ENCODE measurements at regions not wholly inside any gene's neighbourhood (a gene's known extent, or its start where the extent isn't known, plus 50 kb on each side); places are given as distances from the start of the nearest gene placed in this dataset.

DNA sequence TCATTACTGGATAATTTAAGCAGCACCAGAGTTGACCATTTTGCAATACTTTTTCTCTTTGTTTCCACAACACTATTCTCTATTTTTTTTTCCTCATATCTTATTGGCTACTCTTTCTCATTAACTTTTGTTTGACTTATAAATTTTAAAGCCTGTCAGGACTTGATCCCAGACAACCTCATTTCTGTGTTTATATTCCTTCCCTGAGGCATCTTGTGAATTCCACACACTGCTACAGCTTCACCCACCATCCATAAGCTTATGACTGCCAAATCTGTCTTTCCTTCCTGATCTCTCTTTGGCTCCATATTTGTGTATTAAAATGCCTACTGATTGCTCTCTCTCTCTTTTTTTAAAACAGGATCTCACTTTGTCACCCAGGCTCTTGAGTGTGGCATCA, 124.6 kb upstream of the MBL2 start:
- no peak overlapping the region for H3K4me3 Mint-ChIP-seq (ENCODE audit: unreplicated experiment)
- TF ChIP-seq, protein P1, sequence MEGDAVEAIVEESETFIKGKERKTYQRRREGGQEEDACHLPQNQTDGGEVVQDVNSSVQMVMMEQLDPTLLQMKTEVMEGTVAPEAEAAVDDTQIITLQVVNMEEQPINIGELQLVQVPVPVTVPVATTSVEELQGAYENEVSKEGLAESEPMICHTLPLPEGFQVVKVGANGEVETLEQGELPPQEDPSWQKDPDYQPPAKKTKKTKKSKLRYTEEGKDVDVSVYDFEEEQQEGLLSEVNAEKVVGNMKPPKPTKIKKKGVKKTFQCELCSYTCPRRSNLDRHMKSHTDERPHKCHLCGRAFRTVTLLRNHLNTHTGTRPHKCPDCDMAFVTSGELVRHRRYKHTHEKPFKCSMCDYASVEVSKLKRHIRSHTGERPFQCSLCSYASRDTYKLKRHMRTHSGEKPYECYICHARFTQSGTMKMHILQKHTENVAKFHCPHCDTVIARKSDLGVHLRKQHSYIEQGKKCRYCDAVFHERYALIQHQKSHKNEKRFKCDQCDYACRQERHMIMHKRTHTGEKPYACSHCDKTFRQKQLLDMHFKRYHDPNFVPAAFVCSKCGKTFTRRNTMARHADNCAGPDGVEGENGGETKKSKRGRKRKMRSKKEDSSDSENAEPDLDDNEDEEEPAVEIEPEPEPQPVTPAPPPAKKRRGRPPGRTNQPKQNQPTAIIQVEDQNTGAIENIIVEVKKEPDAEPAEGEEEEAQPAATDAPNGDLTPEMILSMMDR (IDR thresholded peaks at IDR 0.05) = no peak
- no peak overlapping the region for H3K27ac Mint-ChIP-seq (ENCODE audit: unreplicated experiment)
- H3K36me3 Mint-ChIP-seq (ENCODE audit: unreplicated experiment) = peaks cover 3% of the 10 kb centered on the region
- H3K4me1 Mint-ChIP-seq (ENCODE audit: unreplicated experiment) = peaks cover 27% of the 10 kb centered on the region
- DNase-seq (ENCODE audit: extremely low spot score, unreplicated experiment) = no peak
- H3K9me3 Mint-ChIP-seq (ENCODE audit: unreplicated experiment) = no peaks in the 10 kb centered on the region
- H3K27me3 Mint-ChIP-seq (ENCODE audit: unreplicated experiment) = peaks cover 34% of the 10 kb centered on the region

DNA sequence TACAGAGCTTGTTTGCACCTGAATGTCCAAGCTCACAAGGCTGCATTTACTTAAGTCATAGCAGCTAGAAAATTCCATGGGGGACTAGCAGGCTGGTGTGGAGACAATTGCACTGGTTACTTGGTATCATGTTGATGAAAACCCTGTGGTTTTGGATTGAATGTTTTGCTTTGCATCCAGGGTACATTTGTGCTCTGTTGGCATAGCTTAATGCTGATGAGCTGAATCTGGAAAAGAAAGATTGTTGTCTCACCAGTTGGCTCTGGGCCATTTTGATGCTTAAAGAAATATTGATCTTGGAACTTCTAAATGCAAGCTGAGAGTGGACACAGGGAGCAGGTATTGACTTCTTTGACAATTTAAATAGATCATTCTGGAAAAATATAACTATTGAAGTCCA, 122.5 kb upstream of the MBL2 start:
- Mint-ChIP-seq H3K4me3 (ENCODE audit: unreplicated experiment) (no peak overlapping the region), H3K27ac (ENCODE audit: unreplicated experiment) (no peak overlapping the region), H3K27me3 (ENCODE audit: unreplicated experiment) (peaks cover 35% of the 10 kb centered on the region), H3K9me3 (ENCODE audit: unreplicated experiment) (no peaks in the 10 kb centered on the region), H3K4me1 (ENCODE audit: unreplicated experiment) (peaks cover 34% of the 10 kb centered on the region), H3K36me3 (ENCODE audit: unreplicated experiment) (peaks cover 3% of the 10 kb centered on the region)
- TF ChIP-seq, protein P1 (IDR thresholded peaks at IDR 0.05) = no peak
- no peak for DNase-seq (ENCODE audit: extremely low spot score, unreplicated experiment)

DNA sequence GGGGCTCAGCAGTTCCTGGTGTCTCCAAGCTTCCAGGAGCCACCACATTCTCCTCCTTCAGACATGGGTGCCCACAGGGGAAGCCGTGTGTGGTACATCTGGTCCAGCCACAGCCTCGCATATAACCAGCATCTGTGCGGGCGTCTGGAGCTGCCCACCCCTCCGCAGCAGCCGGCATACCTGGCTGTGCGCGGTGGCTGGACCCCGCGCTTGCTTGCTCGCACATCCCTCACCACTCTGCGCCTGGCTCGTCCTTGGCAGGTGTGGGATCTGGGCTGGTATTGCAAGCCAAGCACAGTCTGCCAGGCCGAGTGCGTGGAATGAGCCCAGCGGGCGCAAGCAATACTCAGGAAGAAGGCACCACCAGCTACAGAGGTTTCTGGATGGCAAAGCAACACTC, 117.7 kb upstream of the MBL2 start:
- Mint-ChIP-seq H3K4me3 (ENCODE audit: unreplicated experiment) (no peak overlapping the region), H3K36me3 (ENCODE audit: unreplicated experiment) (peaks cover 3% of the 10 kb centered on the region), H3K27me3 (ENCODE audit: unreplicated experiment) (peaks cover 39% of the 10 kb centered on the region), H3K27ac (ENCODE audit: unreplicated experiment) (no peak overlapping the region), H3K9me3 (ENCODE audit: unreplicated experiment) (no peaks in the 10 kb centered on the region), H3K4me1 (ENCODE audit: unreplicated experiment) (peaks cover 22% of the 10 kb centered on the region)
- TF ChIP-seq, protein P1 (IDR thresholded peaks at IDR 0.05) = no peak
- DNase-seq (ENCODE audit: extremely low spot score, unreplicated experiment) = no peak

DNA sequence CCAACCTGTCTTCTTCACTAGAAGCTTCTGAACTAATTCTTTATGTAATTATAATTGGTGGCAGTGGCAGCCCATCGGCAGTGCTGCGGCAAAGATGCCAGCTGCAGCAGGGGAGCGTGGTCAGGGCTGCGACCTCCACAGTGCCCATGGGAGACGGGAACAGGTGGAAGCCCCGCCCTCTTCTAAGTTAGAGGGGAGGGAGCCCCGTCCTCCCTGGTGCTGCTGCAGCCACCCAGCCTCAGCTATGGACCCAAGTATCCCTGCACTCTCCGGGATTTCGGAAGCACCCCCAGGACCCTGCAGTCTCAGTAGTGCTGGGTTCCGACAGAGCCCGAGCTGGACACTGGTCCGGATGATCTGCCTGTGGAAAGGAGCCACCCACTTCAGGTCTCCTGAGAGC, 117.0 kb upstream of the MBL2 start:
- Mint-ChIP-seq H3K36me3 (ENCODE audit: unreplicated experiment) (peaks cover 3% of the 10 kb centered on the region), H3K27me3 (ENCODE audit: unreplicated experiment) (peaks cover 39% of the 10 kb centered on the region), H3K4me1 (ENCODE audit: unreplicated experiment) (peaks cover 15% of the 10 kb centered on the region), H3K9me3 (ENCODE audit: unreplicated experiment) (no peaks in the 10 kb centered on the region), H3K4me3 (ENCODE audit: unreplicated experiment) (no peak overlapping the region), H3K27ac (ENCODE audit: unreplicated experiment) (no peak overlapping the region)
- TF ChIP-seq, protein P1 (IDR thresholded peaks at IDR 0.05) = no peak
- DNase-seq (ENCODE audit: extremely low spot score, unreplicated experiment) = no peak

DNA sequence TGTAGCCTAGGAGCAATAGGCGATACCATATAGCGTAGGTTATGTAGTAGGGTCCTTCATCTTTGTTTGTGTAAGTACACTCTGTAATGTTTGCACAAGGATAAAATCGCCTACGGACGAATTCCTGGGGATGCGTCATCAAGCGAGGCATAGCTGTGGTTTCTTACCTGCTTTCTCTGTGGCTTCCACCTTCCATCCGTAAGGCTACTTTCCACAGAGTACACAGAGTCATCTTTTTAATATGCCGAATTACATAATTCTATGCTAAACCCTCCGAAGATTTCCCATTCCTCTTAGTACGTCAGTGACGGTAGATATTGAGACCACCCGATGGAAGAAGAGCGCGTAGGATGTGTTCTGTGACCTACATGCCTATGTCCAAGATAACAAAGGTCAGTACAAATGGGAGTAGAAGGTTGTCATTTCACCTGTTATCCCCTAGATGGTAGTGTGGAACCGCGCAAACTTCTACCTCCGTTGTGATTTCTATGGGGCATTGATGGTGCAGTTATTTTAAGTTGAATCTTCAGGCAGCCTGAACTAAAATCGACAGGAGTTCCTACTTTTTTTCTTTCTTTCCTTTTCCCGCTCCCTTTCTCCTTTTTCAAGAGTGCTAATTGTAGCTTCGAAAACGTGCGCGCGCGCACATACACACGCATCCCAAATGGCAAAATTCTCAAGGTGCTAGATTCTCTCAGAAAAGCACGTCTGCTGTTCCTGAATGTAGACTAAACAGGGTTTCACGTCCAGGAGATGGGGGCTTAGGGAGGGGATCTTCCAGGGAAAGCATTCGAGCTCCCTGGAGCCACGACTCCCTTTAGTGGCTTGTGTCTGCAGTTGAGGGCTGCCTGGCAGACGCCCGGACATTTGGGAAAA, 111.7 kb upstream of the MBL2 start:
- Mint-ChIP-seq H3K27ac (ENCODE audit: unreplicated experiment) (no peak overlapping the region), H3K27me3 (ENCODE audit: unreplicated experiment) (peaks cover 15% of the 10 kb centered on the region), H3K9me3 (ENCODE audit: unreplicated experiment) (no peaks in the 10 kb centered on the region), H3K36me3 (ENCODE audit: unreplicated experiment) (no peaks in the 10 kb centered on the region), H3K4me3 (ENCODE audit: unreplicated experiment) (peak overlapping the region; percentile 20), H3K4me1 (ENCODE audit: unreplicated experiment) (peaks cover 22% of the 10 kb centered on the region)
- DNase-seq (ENCODE audit: extremely low spot score, unreplicated experiment) = no peak
- TF ChIP-seq, protein P1 (IDR thresholded peaks at IDR 0.05) = peak; percentile 85
